HG03159 (cell line): ENCODE measurements at regions not wholly inside any gene's neighbourhood (a gene's known extent, or its start where the extent isn't known, plus 50 kb on each side); places are given as distances from the start of the nearest gene placed in this dataset.
"Not testable (repeated sequence)": the region's sequence is repeated elsewhere in the genome, so short reads cannot be mapped to it uniquely, and the experiment has no call there.

ENCODE experiments used
- ATAC-seq: cut with Tn5 transposase; IDR thresholded peaks from one replicate; pipeline ENCODE4 v1.9.1; 2021; ENCODE audit warnings: mild to moderate bottlenecking, moderate library complexity; ENCODE audit not compliant: unreplicated experiment

DNA sequence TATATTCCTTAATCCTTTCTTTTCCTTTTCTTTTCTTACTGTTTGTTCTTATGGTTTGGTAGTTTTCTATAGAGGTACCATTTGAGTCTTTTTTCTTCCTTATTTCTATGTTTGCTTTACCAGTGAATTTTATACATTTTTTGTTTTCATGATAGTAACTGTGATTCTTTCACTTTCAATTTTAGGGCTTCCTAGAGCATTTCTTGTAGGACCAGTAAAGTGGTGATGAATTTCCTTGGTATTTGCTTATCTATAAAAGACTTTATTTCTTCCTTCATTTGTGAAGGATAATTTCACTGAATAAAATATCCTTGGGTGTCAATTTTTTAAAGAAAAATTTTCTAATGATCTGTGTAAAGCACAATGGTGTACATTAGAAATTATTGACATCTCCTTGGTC lies 637.4 kb downstream of the CD109 start:
- ATAC-seq = no peak

DNA sequence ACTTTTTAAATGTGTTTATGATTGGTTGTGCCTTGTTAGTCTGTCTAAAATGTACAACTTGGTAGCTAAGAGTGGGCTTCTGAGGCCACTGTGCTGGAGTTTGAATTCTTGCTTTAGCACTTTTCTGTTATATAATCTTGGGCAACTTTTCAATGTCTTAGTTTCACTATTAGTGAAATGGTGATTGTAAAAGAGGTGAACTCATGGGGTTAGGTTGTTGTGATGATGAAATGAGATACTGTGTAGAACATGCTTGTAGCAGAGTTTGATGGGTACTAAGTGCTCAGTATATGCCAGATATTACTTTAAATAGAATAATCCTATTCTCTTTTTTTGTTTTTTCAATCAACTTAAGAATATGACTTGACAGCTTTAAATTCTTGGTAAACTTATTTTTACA lies 624.7 kb downstream of the CD109 start:
- no peak for ATAC-seq

GRCh38 chr6:74320074-74320473 lies 624.1 kb downstream of the CD109 start:
- ATAC-seq = no peak

- ATAC-seq = no peak
Measured at GRCh38 chr6:74319292-74319691, 623.3 kb downstream of the CD109 start.

- no peak for ATAC-seq
Measured at GRCh38 chr6:74318738-74319137, 622.7 kb downstream of the CD109 start.

GRCh38 chr6:74312081-74312480 lies 616.1 kb downstream of the CD109 start:
- ATAC-seq = no peak

GRCh38 chr6:74311431-74311830 lies 615.4 kb downstream of the CD109 start:
- ATAC-seq = no peak

- no peak for ATAC-seq
Measured at GRCh38 chr6:74289884-74290283, 593.9 kb downstream of the CD109 start.

DNA sequence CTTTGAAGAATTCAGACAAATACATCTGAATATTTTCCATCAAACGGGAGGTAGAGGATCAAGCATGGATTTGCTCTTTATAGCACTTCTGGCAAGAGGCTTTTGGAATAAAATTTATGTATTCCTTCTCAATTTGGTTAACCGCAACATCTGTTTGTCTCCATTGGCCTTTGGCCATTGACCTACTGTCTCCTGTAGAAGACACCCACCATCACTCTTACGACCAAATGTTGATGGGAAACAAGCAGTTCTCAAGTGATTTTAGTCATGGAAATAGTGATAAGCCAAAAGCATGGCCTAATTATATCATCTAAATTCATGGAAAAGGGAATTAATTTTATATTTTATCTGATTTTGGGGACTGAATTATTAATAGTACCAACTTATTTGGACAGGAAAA lies 591.9 kb downstream of the CD109 start:
- ATAC-seq = no peak

DNA sequence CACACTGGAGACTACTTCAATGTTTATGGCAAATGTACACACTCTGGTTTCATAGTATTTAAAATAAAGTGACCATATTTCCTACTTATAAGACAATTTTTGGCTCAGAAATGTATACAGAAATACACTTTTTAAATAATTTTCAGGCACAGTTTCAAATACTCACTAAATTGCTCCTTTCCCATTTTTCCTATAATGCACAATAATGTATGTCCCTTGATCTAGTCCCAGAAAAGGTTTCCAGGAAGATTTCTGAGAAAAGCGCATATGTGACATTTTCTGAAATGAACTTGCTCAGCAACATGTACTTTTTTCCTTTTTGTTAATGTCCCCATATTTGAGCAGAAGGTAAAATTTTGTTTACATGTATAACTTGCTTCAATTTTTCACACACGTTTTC lies 591.4 kb downstream of the CD109 start:
- no peak for ATAC-seq

DNA sequence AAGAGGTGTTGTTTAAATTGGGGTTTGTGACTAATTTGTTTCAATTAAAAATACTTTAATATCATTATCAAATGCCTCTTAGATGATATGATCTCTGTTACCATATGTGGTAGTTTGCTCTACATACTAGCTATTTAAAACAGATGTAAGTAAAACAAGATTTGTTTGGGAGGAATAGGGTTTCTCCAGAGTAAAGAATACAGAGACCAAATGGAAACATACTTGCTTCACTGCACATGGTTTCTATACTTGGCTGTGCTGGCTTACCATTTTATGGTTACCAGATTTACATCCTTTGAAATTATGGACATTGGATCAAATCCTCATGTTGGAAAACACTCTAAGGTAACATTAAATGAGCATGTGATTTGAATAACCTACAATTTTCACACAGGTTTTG lies 588.3 kb downstream of the CD109 start:
- no peak for ATAC-seq

DNA sequence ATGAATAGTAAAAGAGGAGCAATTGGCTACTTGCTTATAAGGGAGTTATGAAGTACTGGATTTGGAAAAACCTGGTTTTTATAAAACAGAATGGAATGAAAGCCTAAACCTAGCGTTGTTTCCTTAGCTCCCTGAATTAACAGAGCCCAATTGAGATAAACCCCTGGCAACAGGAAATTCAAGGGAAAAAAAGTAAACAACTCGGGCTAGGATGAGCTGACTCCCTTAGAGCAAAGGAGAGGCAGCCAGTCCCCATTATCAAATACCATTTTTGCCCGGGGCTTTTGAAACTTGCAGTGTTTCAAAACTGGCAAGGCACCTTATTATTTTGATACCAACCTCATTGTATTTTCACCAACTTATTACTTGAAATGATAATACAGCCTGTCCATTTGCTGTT lies 587.5 kb downstream of the CD109 start:
- ATAC-seq = no peak

GRCh38 chr6:74282143-74282689 lies 586.2 kb downstream of the CD109 start:
- no peak for ATAC-seq

GRCh38 chr6:74280130-74280692 lies 584.2 kb downstream of the CD109 start:
- no peak for ATAC-seq

GRCh38 chr6:74277777-74278186 lies 581.8 kb downstream of the CD109 start:
- no peak for ATAC-seq

DNA sequence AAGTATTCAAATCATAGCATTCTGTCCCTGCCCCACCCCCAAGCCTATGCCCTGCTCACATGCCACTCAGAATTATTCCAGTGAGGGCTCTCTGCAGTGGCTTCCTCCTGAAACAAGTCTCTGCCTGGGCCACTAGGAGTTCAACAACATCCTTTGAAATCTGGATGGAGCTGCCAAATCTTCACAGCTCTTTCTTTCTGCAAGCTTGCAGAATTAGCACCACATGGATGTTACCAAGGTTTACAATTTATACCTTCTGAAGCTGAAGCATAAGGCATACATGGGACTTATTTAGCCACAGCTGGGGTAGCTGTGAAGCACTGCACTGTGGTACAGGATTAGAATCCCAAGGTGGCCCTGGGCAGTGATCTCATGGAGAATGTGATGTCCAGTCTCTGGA lies 577.5 kb downstream of the CD109 start:
- no peak for ATAC-seq

DNA sequence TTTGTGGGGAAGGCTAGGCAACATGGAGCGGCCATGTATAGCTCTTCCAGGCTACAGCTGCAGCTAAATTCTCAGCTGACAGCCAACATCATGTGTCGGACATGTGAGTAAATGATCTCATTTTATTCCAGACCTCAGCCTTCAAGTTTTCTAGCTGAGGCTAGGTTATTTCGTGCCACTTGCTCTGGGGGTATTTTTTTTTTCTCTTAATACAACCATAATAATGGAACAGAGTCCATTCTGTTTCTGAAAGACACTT lies 573.5 kb downstream of the CD109 start:
- ATAC-seq = no peak

GRCh38 chr6:74268815-74269599 lies 573.0 kb downstream of the CD109 start:
- no peak for ATAC-seq

DNA sequence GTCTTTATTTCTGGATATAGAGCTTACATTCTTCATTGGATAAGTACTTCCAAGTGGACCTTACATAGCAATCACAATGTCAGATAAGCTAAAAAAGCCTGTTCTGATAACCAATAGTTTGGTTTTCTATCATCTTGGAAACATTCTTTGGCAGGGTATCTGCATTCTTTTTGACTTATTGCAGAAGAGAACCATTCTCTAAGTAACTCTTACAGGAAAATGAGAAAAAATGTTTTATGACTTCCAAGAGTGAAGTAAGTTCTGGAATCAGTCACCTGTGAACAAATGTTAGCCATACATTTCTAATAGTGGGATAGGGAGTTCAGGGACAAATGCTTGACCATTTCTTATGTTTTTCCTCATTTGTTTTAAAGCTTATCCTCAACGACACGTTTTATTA lies 564.0 kb downstream of the CD109 start:
- ATAC-seq = no peak

DNA sequence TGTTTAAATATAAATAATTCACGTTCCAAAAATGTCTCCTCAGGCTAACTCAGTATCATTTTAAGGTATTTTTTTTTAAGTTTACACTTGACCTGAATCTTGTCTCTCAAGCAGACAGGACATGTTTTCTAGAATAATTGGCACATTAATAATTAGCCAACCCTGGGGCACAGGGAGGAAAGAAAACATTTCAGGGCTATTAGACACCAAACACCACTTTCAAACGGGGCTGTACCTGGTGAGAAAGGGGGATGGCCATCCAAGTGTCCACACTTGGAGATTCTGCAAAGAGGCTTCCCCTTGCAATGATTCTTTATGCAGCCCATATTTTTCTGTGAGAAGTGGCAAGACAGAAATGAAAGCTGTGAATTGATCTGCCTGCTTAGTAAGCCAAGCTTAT lies 560.8 kb downstream of the CD109 start:
- no peak for ATAC-seq

DNA sequence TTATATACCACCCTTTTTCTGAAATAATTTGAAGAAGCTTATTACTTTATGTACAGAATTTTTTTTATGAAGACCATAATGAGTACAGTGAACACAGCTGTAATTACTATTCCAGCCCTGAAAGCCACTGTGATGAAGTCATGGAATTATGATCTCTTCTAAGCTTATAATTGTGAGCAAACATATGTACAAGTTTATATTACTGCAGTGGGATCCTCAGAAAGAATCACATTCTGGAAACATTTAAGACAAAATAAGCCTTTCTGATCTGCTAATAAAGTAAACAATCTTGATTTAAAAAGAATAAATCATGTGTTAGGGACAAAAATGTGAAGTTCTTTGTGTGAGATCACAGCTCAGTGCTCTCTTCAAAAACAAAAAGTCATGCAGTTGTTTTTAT lies 560.4 kb downstream of the CD109 start:
- ATAC-seq = no peak

GRCh38 chr6:74255007-74255406 lies 559.0 kb downstream of the CD109 start:
- not testable (repeated sequence) for ATAC-seq

- not testable (repeated sequence) for ATAC-seq
Measured at GRCh38 chr6:74254147-74254546, 558.1 kb downstream of the CD109 start.
